WERI-Rb-1 (cell line): ENCODE measurements at regions not wholly inside any gene's neighbourhood (a gene's known extent, or its start where the extent isn't known, plus 50 kb on each side); places are given as distances from the start of the nearest gene placed in this dataset.

Source experiments
- DNase-seq: peaks from one replicate; pipeline ENCODE4 v3.0.0-alpha.2; 2020
- H3K27ac ChIP-seq: fragments of 250-450 bp; sonication (Bioruptor Pico); 2 replicates; pipeline ENCODE4 v1.5.1; 2020; ENCODE audit warnings: mild to moderate bottlenecking, moderate library complexity
- H3K27me3 ChIP-seq: fragments of 250-450 bp; sonication (Bioruptor Pico); 2 replicates; pipeline ENCODE4 v1.5.1; 2021; ENCODE audit warnings: mild to moderate bottlenecking, low read depth, moderate library complexity; ENCODE audit not compliant: insufficient read depth, severe bottlenecking
- H3K36me3 ChIP-seq: fragments of 250-450 bp; sonication (Bioruptor Pico); 2 replicates; pipeline ENCODE4 v1.5.1; 2020; ENCODE audit warnings: mild to moderate bottlenecking, moderate library complexity
- H3K4me3 ChIP-seq: 2 replicates; pipeline ENCODE4 v1.5.1; 2011; ENCODE audit warnings: low read depth, mild to moderate bottlenecking, control low read depth, low read length
- H3K9me3 ChIP-seq: fragments of 250-450 bp; sonication (Bioruptor Pico); 2 replicates; pipeline ENCODE4 v1.5.1; 2021; ENCODE audit warnings: mild to moderate bottlenecking, moderate library complexity; ENCODE audit not compliant: severe bottlenecking
- TF ChIP-seq, protein P1 (sequence below): IDR thresholded peaks from 2 replicates; pipeline ENCODE4 v1.5.1; 2011; ENCODE audit warnings: low read depth, mild to moderate bottlenecking, control low read depth, inconsistent platforms, low read length

- Histone ChIP-seq H3K36me3 (no peaks in the 10 kb centered on the region), H3K27ac (no peak overlapping the region), H3K27me3 (peaks cover 16% of the 10 kb centered on the region), H3K9me3 (no peaks in the 10 kb centered on the region), H3K4me3 (no peak overlapping the region)
- TF ChIP-seq, protein P1, sequence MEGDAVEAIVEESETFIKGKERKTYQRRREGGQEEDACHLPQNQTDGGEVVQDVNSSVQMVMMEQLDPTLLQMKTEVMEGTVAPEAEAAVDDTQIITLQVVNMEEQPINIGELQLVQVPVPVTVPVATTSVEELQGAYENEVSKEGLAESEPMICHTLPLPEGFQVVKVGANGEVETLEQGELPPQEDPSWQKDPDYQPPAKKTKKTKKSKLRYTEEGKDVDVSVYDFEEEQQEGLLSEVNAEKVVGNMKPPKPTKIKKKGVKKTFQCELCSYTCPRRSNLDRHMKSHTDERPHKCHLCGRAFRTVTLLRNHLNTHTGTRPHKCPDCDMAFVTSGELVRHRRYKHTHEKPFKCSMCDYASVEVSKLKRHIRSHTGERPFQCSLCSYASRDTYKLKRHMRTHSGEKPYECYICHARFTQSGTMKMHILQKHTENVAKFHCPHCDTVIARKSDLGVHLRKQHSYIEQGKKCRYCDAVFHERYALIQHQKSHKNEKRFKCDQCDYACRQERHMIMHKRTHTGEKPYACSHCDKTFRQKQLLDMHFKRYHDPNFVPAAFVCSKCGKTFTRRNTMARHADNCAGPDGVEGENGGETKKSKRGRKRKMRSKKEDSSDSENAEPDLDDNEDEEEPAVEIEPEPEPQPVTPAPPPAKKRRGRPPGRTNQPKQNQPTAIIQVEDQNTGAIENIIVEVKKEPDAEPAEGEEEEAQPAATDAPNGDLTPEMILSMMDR = no peak
- DNase-seq = no peak
Observed at GRCh38 chrX:137646472-137646871, 80.5 kb downstream of the ZIC3 start.

- Histone ChIP-seq H3K27ac (no peak overlapping the region), H3K9me3 (no peaks in the 10 kb centered on the region), H3K27me3 (peaks cover 35% of the 10 kb centered on the region), H3K36me3 (no peaks in the 10 kb centered on the region), H3K4me3 (no peak overlapping the region)
- no peak for DNase-seq
- TF ChIP-seq, protein P1 = no peak
Observed at GRCh38 chrX:137651647-137652046, 85.7 kb downstream of the ZIC3 start.

DNA sequence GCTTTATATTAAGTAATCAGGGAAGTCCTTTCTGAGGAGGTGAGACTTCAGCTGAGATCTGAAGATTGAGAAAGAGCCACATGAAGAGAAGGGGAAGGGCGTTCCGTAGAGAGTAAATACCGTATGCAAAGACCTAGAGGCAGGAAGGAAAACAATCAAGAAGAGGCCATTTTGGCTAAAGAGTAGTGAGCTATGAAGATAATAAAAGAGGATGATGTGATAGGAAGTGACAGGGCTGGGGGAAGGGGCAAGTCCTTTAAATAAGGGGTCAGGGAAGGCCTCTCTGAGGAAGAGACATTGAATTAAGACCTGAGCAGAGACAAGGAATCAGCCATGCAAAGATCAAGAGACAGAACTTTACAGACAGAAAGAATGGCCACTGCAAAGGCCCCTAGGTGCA lies 86.2 kb downstream of the ZIC3 start:
- TF ChIP-seq, protein P1 = no peak
- H3K27me3 ChIP-seq = peaks cover 35% of the 10 kb centered on the region
- H3K27ac ChIP-seq = no peak overlapping the region
- no peak overlapping the region for H3K4me3 ChIP-seq
- H3K9me3 ChIP-seq = no peaks in the 10 kb centered on the region
- no peak for DNase-seq
- no peaks in the 10 kb centered on the region for H3K36me3 ChIP-seq

- TF ChIP-seq, protein P1 = no peak
- H3K36me3 ChIP-seq = no peaks in the 10 kb centered on the region
- no peak for DNase-seq
- H3K27ac ChIP-seq = no peak overlapping the region
- H3K27me3 ChIP-seq = peaks cover 29% of the 10 kb centered on the region
- H3K9me3 ChIP-seq = no peaks in the 10 kb centered on the region
- H3K4me3 ChIP-seq = no peak overlapping the region
Observed at GRCh38 chrX:137654481-137654880, 88.6 kb downstream of the ZIC3 start.

- H3K27me3 ChIP-seq = peaks cover 31% of the 10 kb centered on the region
Observed at GRCh38 chrX:137667776-137668175, 101.8 kb downstream of the ZIC3 start.

DNA sequence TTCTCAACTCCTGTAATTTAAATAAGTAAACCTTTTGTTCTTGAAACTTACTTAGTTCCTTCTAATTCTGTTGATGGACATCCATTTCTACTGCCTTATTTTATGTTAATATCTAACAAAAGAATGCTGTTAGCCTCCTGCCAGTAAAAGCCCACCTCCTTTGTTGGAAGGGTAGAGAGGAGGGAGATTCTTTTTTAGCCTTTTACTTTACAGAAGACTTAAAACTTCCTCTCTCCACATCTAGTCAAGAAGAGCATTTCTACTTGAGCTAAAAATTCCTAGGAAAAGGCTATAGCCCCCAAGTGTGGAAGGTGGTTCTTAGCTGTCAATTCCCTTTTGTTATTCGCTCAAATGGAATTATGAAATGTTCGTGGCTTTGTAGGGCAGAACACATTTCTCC lies 118.7 kb downstream of the ZIC3 start:
- no peak overlapping the region for H3K27ac ChIP-seq
- TF ChIP-seq, protein P1 = no peak
- DNase-seq = no peak
- no peaks in the 10 kb centered on the region for H3K36me3 ChIP-seq
- no peaks in the 10 kb centered on the region for H3K9me3 ChIP-seq
- peaks cover 13% of the 10 kb centered on the region for H3K27me3 ChIP-seq
- no peak overlapping the region for H3K4me3 ChIP-seq

More at GRCh38 chrX:137667776-137668175, 101.8 kb downstream of the ZIC3 start:
- DNase-seq = no peak
- Histone ChIP-seq H3K27ac (no peak overlapping the region), H3K36me3 (no peaks in the 10 kb centered on the region), H3K4me3 (no peak overlapping the region), H3K9me3 (peaks cover 7% of the 10 kb centered on the region)
- TF ChIP-seq, protein P1 = no peak
